Globus pallidus (tissue), 1 donor: ENCODE measurements at regions not wholly inside any gene's neighbourhood (a gene's known extent, or its start where the extent isn't known, plus 50 kb on each side); places are given as distances from the start of the nearest gene placed in this dataset.

Experiments used
- DNase-seq: peaks from one replicate; pipeline ENCODE4 v3.0.0-alpha.2; 2015; ENCODE audit warnings: low spot score

GRCh38 chr6:19752746-19753145, 84.4 kb upstream of the ID4 start:
- no peak for DNase-seq

- no peak for DNase-seq
Observed at GRCh38 chr6:19753826-19754225, 83.3 kb upstream of the ID4 start.

- no peak for DNase-seq
Observed at GRCh38 chr6:19754686-19755085, 82.5 kb upstream of the ID4 start.

GRCh38 chr6:19755181-19755580, 82.0 kb upstream of the ID4 start:
- DNase-seq, result no peak

- no peak for DNase-seq
Observed at GRCh38 chr6:19757036-19757435, 80.1 kb upstream of the ID4 start.

GRCh38 chr6:19759117-19759880, 77.9 kb upstream of the ID4 start:
- no peak for DNase-seq

GRCh38 chr6:19761121-19761520, 76.0 kb upstream of the ID4 start:
- no peak for DNase-seq

- no peak for DNase-seq
Observed at GRCh38 chr6:19771753-19772336, 65.3 kb upstream of the ID4 start.

- DNase-seq, result no peak
Observed at GRCh38 chr6:19772891-19773290, 64.3 kb upstream of the ID4 start.

- no peak for DNase-seq
Observed at GRCh38 chr6:19781269-19781668, 55.9 kb upstream of the ID4 start.

- no peak for DNase-seq
Observed at GRCh38 chr6:19782588-19782987, 54.6 kb upstream of the ID4 start.
